ENCODE measurements at regions not wholly inside any gene's neighbourhood (a gene's known extent, or its start where the extent isn't known, plus 50 kb on each side); places are given as distances from the start of the nearest gene placed in this dataset.

- Histone ChIP-seq H3K79me2 (ENCODE audit: low read length) (no peaks in the 10 kb centered on the region), H2AFZ (ENCODE audit: low read length) (no peak overlapping the region), H4K20me1 (ENCODE audit: low read length) (no peaks in the 10 kb centered on the region), H3F3A (ENCODE audit: low read length, unreplicated experiment) (no peaks in the 10 kb centered on the region), H3K27ac (ENCODE audit: low read length) (no peak overlapping the region), H3K27me3 (ENCODE audit: low read length) (no peaks in the 10 kb centered on the region), H3K9me2 (replicated peaks; ENCODE audit: low read length) (no peaks in the 10 kb centered on the region), H3K4me3 (ENCODE audit: low read length) (no peak overlapping the region), H3K4me1 (ENCODE audit: insufficient read depth, low read length) (no peaks in the 10 kb centered on the region), H3K9me3 (ENCODE audit: low read length) (no peaks in the 10 kb centered on the region), H3K4me2 (ENCODE audit: low read length) (no peak overlapping the region), H3K36me3 (ENCODE audit: low read depth, low read length) (no peaks in the 10 kb centered on the region), H3K9ac (ENCODE audit: low read length) (no peak overlapping the region)
- intact Hi-C loops (cut with micrococcal nuclease): no loop called here
- ChIA-PET CTCF (no interaction called here), POLR2A (ENCODE audit: unreplicated experiment) (no interaction called here)
- ATAC-seq (no peak), DNase-seq (no peak)
- BruUV-seq (replicated peaks): no TSS peak
- TF ChIP-seq EZH2phosphoT487 (IDR thresholded peaks at IDR 0.05; ENCODE audit: borderline replicate concordance, low read length): no peak
- TF ChIP-seq CTCF (conservative IDR thresholded peaks at IDR 0.05; ENCODE audit: low read depth, low read length): no peak
- TF ChIP-seq EZH2 (IDR thresholded peaks at IDR 0.05; ENCODE audit: low read length, unreplicated experiment): no peak
Observed at GRCh38 chr18:40985436-40985835, 969.6 kb upstream of the PIK3C3 start.

GRCh38 chr18:40984856-40985255 lies 970.2 kb upstream of the PIK3C3 start:
- no peak overlapping the region for H3K27ac ChIP-seq (ENCODE audit: low read length)
- POLR2A ChIA-PET (ENCODE audit: unreplicated experiment): no interaction called here
- intact Hi-C loops (cut with micrococcal nuclease): no loop called here

GRCh38 chr18:40983835-40984234 lies 971.2 kb upstream of the PIK3C3 start:
- no peaks in the 10 kb centered on the region for H3K4me1 ChIP-seq (ENCODE audit: insufficient read depth, low read length)
- BruUV-seq (replicated peaks): no TSS peak

More at GRCh38 chr18:40984856-40985255, 970.2 kb upstream of the PIK3C3 start:
- Histone ChIP-seq H3K9me2 (replicated peaks; ENCODE audit: low read length) (no peaks in the 10 kb centered on the region), H3K4me2 (ENCODE audit: low read length) (no peak overlapping the region), H3F3A (ENCODE audit: low read length, unreplicated experiment) (no peaks in the 10 kb centered on the region), H2AFZ (ENCODE audit: low read length) (no peak overlapping the region), H3K4me3 (ENCODE audit: low read length) (no peak overlapping the region), H4K20me1 (ENCODE audit: low read length) (no peaks in the 10 kb centered on the region), H3K9me3 (ENCODE audit: low read length) (no peaks in the 10 kb centered on the region), H3K36me3 (ENCODE audit: low read depth, low read length) (no peaks in the 10 kb centered on the region), H3K9ac (ENCODE audit: low read length) (no peak overlapping the region), H3K79me2 (ENCODE audit: low read length) (no peaks in the 10 kb centered on the region), H3K4me1 (ENCODE audit: insufficient read depth, low read length) (no peaks in the 10 kb centered on the region), H3K27me3 (ENCODE audit: low read length) (no peaks in the 10 kb centered on the region)
- DNase-seq (no peak), ATAC-seq (no peak)
- TF ChIP-seq EZH2 (IDR thresholded peaks at IDR 0.05; ENCODE audit: low read length, unreplicated experiment) (no peak), CTCF (conservative IDR thresholded peaks at IDR 0.05; ENCODE audit: low read depth, low read length) (no peak), EZH2phosphoT487 (IDR thresholded peaks at IDR 0.05; ENCODE audit: borderline replicate concordance, low read length) (no peak)
- CTCF ChIA-PET: interaction anchor here (0.6 kb wide), 1 partner anchor 554 kb away, joined by 4 read pairs; no protein-coding TSS in a partner anchor
- BruUV-seq (replicated peaks): no TSS peak

More at GRCh38 chr18:40983835-40984234, 971.2 kb upstream of the PIK3C3 start:
- no peaks in the 10 kb centered on the region for H3K9me2 ChIP-seq (replicated peaks; ENCODE audit: low read length)
- H3K27me3 ChIP-seq (ENCODE audit: low read length): no peaks in the 10 kb centered on the region
- ChIA-PET CTCF (no interaction called here), POLR2A (ENCODE audit: unreplicated experiment) (no interaction called here)
- no peak overlapping the region for H3K4me3 ChIP-seq (ENCODE audit: low read length)
- no peak overlapping the region for H3K27ac ChIP-seq (ENCODE audit: low read length)
- H3K4me2 ChIP-seq (ENCODE audit: low read length): no peak overlapping the region
- intact Hi-C loops (cut with micrococcal nuclease): no loop called here
- H3K9me3 ChIP-seq (ENCODE audit: low read length): no peaks in the 10 kb centered on the region
- H4K20me1 ChIP-seq (ENCODE audit: low read length): no peaks in the 10 kb centered on the region
- H3F3A ChIP-seq (ENCODE audit: low read length, unreplicated experiment): no peaks in the 10 kb centered on the region
- ATAC-seq (no peak), DNase-seq (no peak)
- no peak overlapping the region for H2AFZ ChIP-seq (ENCODE audit: low read length)
- H3K36me3 ChIP-seq (ENCODE audit: low read depth, low read length): no peaks in the 10 kb centered on the region
- H3K79me2 ChIP-seq (ENCODE audit: low read length): no peaks in the 10 kb centered on the region
- H3K9ac ChIP-seq (ENCODE audit: low read length): no peak overlapping the region
- no peak for TF ChIP-seq EZH2phosphoT487 (IDR thresholded peaks at IDR 0.05; ENCODE audit: borderline replicate concordance, low read length)
- no peak for TF ChIP-seq EZH2 (IDR thresholded peaks at IDR 0.05; ENCODE audit: low read length, unreplicated experiment)
- no peak for TF ChIP-seq CTCF (conservative IDR thresholded peaks at IDR 0.05; ENCODE audit: low read depth, low read length)
